Ishikawa (cell line): ENCODE measurements at regions not wholly inside any gene's neighbourhood (a gene's known extent, or its start where the extent isn't known, plus 50 kb on each side); places are given as distances from the start of the nearest gene placed in this dataset.

ENCODE experiments used
- CEBPB ChIP-seq: IDR thresholded peaks from 2 replicates; pipeline ENCODE4 v1.6.1; 2012
- EGR1 ChIP-seq: IDR thresholded peaks from 2 replicates; pipeline ENCODE4 v1.6.1; 2012
- NFIC ChIP-seq: IDR thresholded peaks from 2 replicates; pipeline ENCODE4 v1.6.1; 2012
- TCF12 ChIP-seq: IDR thresholded peaks from 2 replicates; pipeline ENCODE4 v1.6.1; 2012; ENCODE audit warnings: low read depth
- YY1 ChIP-seq: IDR thresholded peaks from 2 replicates; pipeline ENCODE4 v1.6.1; 2012; ENCODE audit warnings: low read depth
- ZBTB7A ChIP-seq: IDR thresholded peaks from 2 replicates; pipeline ENCODE4 v1.6.1; 2012; ENCODE audit warnings: low read depth
- TF ChIP-seq, protein P1 (sequence below): IDR thresholded peaks from 2 replicates; pipeline ENCODE4 v1.6.1; 2012; ENCODE audit warnings: low read depth, mild to moderate bottlenecking

DNA sequence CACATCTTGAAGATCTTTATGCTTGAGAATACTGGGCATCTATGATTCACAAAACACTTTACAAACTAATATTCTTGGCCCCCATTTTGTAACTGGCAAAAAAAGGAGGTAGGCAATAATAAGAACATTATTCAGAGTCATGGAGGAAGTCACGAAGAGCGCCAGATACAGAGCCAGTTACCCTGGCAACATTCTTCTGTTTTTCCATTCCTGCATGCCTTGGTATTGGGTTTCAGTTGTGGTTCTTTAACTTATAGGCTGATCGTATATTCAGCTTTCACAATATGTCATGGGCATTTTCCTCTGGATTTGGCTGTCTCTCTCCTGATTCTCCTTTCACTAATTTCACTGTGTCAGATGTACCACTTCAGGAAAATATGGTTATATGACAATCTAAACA, 234.7 kb downstream of the HRH4 start:
- TF ChIP-seq ZBTB7A: no peak
- no peak for TF ChIP-seq CEBPB
- no peak for TF ChIP-seq EGR1
- TF ChIP-seq, protein P1, sequence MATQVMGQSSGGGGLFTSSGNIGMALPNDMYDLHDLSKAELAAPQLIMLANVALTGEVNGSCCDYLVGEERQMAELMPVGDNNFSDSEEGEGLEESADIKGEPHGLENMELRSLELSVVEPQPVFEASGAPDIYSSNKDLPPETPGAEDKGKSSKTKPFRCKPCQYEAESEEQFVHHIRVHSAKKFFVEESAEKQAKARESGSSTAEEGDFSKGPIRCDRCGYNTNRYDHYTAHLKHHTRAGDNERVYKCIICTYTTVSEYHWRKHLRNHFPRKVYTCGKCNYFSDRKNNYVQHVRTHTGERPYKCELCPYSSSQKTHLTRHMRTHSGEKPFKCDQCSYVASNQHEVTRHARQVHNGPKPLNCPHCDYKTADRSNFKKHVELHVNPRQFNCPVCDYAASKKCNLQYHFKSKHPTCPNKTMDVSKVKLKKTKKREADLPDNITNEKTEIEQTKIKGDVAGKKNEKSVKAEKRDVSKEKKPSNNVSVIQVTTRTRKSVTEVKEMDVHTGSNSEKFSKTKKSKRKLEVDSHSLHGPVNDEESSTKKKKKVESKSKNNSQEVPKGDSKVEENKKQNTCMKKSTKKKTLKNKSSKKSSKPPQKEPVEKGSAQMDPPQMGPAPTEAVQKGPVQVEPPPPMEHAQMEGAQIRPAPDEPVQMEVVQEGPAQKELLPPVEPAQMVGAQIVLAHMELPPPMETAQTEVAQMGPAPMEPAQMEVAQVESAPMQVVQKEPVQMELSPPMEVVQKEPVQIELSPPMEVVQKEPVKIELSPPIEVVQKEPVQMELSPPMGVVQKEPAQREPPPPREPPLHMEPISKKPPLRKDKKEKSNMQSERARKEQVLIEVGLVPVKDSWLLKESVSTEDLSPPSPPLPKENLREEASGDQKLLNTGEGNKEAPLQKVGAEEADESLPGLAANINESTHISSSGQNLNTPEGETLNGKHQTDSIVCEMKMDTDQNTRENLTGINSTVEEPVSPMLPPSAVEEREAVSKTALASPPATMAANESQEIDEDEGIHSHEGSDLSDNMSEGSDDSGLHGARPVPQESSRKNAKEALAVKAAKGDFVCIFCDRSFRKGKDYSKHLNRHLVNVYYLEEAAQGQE: no peak
- no peak for TF ChIP-seq NFIC
- no peak for TF ChIP-seq YY1
- TF ChIP-seq TCF12: no peak
